Natural killer cell (primary cell): ENCODE measurements at regions not wholly inside any gene's neighbourhood (a gene's known extent, or its start where the extent isn't known, plus 50 kb on each side); places are given as distances from the start of the nearest gene placed in this dataset.

Experiments used
- ATAC-seq, 3 donors: fragments of 150-1000 bp in 2 of 3; fragments of 200-7000 bp in 1 of 3; cut with Tn5 transposase; 1 replicate in 1 of 3; 2 replicates in 2 of 3; pipeline ENCODE4 v1.10.0; 2021; ENCODE audit warnings: mild to moderate bottlenecking in 2 of 3, moderate library complexity in 2 of 3
- DNase-seq, 2 donors: peaks; one replicate each; pipeline versions ENCODE4 v3.0.0 to v3.0.0-alpha.2; 2013 to 2021; ENCODE audit warnings: mixed read lengths in 1 of 2
- H3K27ac ChIP-seq: one replicate; pipeline ENCODE4 v1.5.1; 2013; ENCODE audit warnings: mild to moderate bottlenecking, low read length
- H3K27me3 ChIP-seq: one replicate; pipeline ENCODE4 v1.6.1; 2013; ENCODE audit warnings: low read length; ENCODE audit not compliant: control insufficient read depth, insufficient read depth
- H3K36me3 ChIP-seq: one replicate; pipeline ENCODE4 v1.6.1; 2013; ENCODE audit warnings: low read length; ENCODE audit not compliant: control insufficient read depth, insufficient read depth
- H3K4me1 ChIP-seq: one replicate; pipeline ENCODE4 v1.6.1; 2013; ENCODE audit warnings: low read length; ENCODE audit not compliant: control insufficient read depth, insufficient read depth
- H3K4me3 ChIP-seq: one replicate; pipeline ENCODE4 v1.5.1; 2013; ENCODE audit warnings: low read length
- H3K9me3 ChIP-seq: one replicate; pipeline ENCODE4 v1.6.1; 2013; ENCODE audit warnings: low read length; ENCODE audit not compliant: control insufficient read depth, insufficient read depth
- H3K27ac Mint-ChIP-seq, 2 donors: one replicate each; pipeline ENCODE4 v1.8.0; 2022; ENCODE audit warnings: mild to moderate bottlenecking in 2 of 2, mixed read lengths in 2 of 2, moderate library complexity in 1 of 2
- H3K27me3 Mint-ChIP-seq, 2 donors: one replicate each; pipeline ENCODE4 v1.8.0; 2022; ENCODE audit warnings: low read depth in 2 of 2, mixed read lengths in 2 of 2
- H3K36me3 Mint-ChIP-seq: one replicate; pipeline ENCODE4 v1.8.0; 2022; ENCODE audit warnings: mixed read lengths
- H3K4me1 Mint-ChIP-seq, 2 donors: one replicate each; pipeline ENCODE4 v1.8.0; 2022; ENCODE audit warnings: mixed read lengths in 2 of 2
- H3K4me3 Mint-ChIP-seq: one replicate; pipeline ENCODE4 v1.8.0; 2022; ENCODE audit warnings: mild to moderate bottlenecking, moderate library complexity, mixed read lengths
- H3K9me3 Mint-ChIP-seq, 2 donors: one replicate each; pipeline ENCODE4 v1.8.0; 2022; ENCODE audit warnings: mixed read lengths in 2 of 2
- WGBS: methylation state at CpG from one replicate; pipeline ENCODE4 v1.1.7; 2013; ENCODE audit warnings: missing lambda C conversion rate; ENCODE audit not compliant: insufficient coverage; 5-methylcytosine and 5-hydroxymethylcytosine counted together
- intact Hi-C: fragments of 100-400 bp; cut with micrococcal nuclease; formaldehyde crosslinking; loops from one replicate; pipeline ENCODE4 v1.14.2; 2022
- TF ChIP-seq, protein P1 (sequence below): fragments of 200-600 bp; IDR thresholded peaks from one replicate; pipeline ENCODE4 v1.8.0; 2022; ENCODE audit warnings: antibody characterized with exemption

DNA sequence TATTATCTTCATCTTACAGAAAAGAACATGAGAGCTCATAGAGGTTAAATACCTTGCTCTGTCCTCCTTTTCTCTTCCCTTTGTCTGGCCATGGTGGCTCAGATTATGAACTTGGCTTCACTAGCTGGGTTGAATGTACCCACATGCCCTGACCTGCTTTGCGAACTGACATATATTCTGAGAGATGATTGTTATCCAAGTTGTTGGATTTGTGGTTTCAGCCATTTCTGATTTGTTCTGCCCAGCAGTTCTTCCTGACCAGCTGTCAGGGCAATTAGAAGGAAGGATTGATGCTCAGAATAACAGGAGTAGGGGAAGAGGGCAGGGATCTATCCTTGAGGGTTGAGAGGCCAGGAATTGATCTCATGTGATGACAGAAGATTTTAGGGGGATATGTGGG, 236.8 kb upstream of the FAM98A start:
- Histone ChIP-seq H3K9me3 (no peaks in the 10 kb centered on the region), H3K4me1 (no peaks in the 10 kb centered on the region), H3K27ac (no peak overlapping the region), H3K4me3 (no peak overlapping the region), H3K36me3 (no peaks in the 10 kb centered on the region), H3K27me3 (no peaks in the 10 kb centered on the region)
- ATAC-seq (no peak), DNase-seq (no peak)
- TF ChIP-seq, protein P1, sequence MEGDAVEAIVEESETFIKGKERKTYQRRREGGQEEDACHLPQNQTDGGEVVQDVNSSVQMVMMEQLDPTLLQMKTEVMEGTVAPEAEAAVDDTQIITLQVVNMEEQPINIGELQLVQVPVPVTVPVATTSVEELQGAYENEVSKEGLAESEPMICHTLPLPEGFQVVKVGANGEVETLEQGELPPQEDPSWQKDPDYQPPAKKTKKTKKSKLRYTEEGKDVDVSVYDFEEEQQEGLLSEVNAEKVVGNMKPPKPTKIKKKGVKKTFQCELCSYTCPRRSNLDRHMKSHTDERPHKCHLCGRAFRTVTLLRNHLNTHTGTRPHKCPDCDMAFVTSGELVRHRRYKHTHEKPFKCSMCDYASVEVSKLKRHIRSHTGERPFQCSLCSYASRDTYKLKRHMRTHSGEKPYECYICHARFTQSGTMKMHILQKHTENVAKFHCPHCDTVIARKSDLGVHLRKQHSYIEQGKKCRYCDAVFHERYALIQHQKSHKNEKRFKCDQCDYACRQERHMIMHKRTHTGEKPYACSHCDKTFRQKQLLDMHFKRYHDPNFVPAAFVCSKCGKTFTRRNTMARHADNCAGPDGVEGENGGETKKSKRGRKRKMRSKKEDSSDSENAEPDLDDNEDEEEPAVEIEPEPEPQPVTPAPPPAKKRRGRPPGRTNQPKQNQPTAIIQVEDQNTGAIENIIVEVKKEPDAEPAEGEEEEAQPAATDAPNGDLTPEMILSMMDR, result no peak
- Mint-ChIP-seq H3K4me1 (no peaks in the 10 kb centered on the region), H3K27me3 (no peaks in the 10 kb centered on the region), H3K36me3 (no peaks in the 10 kb centered on the region), H3K27ac (no peak overlapping the region), H3K4me3 (no peak overlapping the region), H3K9me3 (peaks cover 5 to 8% of the 10 kb centered on the region in 2 donors)
- 100% methylated on average over 1 of the region's 1 CpG for WGBS
- intact Hi-C loops, result no loop called here

DNA sequence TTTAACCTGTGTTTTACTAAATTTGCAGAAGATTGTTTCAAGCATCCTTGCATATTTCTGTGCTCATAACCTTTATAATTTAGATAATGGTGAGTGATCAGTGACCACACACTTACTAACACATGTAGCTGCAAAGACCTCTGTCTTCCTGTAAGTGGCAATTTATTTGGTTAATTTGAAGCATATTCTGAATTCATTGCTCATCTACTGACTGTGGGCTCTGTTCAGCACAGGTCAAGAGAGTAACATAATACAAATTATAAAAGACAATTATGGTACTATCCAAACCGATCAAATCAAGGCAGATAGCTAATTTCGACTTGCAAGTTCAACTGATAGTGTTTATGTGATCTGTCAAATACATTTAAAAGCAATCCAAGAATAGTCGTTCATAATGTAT, 223.9 kb upstream of the FAM98A start:
- no peak overlapping the region for H3K4me3 ChIP-seq
- H3K36me3 ChIP-seq, result no peaks in the 10 kb centered on the region
- H3K27me3 ChIP-seq, result no peaks in the 10 kb centered on the region
- H3K4me1 ChIP-seq, result no peaks in the 10 kb centered on the region
- H3K27ac ChIP-seq, result no peak overlapping the region
- WGBS, result 81% methylated on average over 2 of the region's 3 CpGs
- Mint-ChIP-seq H3K4me1 (no peaks in the 10 kb centered on the region), H3K4me3 (no peak overlapping the region), H3K27ac (no peak overlapping the region), H3K36me3 (no peaks in the 10 kb centered on the region), H3K9me3 (peaks cover 10 to 15% of the 10 kb centered on the region in 2 donors), H3K27me3 (no peaks in the 10 kb centered on the region)
- H3K9me3 ChIP-seq, result no peaks in the 10 kb centered on the region
- no peak for DNase-seq
- ATAC-seq, result no peak
- intact Hi-C loops, result no loop called here
- TF ChIP-seq, protein P1, result no peak

DNA sequence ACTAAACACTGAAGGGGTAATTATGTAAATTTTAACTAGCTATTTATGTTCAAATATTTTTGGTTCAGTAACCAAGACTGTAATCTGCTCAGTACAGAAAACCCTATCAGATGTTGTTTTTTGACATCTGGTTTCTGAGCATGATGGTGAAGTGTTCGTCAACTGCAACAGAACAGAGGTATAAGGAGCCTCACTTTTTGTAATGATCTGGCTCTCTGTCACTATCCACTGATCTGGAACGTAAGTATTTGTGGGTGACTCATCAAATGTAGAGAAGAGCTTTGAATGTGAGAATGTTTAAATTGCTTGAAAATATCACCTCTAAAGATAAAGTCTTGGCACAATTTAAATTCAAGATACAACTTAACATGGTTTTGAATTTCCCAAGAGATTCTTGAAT, 213.6 kb upstream of the FAM98A start:
- intact Hi-C loops, result no loop called here
- no peaks in the 10 kb centered on the region for H3K27me3 Mint-ChIP-seq
- H3K4me1 Mint-ChIP-seq, result no peaks in the 10 kb centered on the region
- Histone ChIP-seq H3K36me3 (no peaks in the 10 kb centered on the region), H3K9me3 (no peaks in the 10 kb centered on the region), H3K27ac (no peak overlapping the region), H3K27me3 (no peaks in the 10 kb centered on the region), H3K4me1 (no peaks in the 10 kb centered on the region), H3K4me3 (no peak overlapping the region)
- TF ChIP-seq, protein P1, result no peak
- H3K36me3 Mint-ChIP-seq, result no peaks in the 10 kb centered on the region
- H3K9me3 Mint-ChIP-seq, result peaks cover 0 to 2% of the 10 kb centered on the region in 2 donors
- no peak overlapping the region for H3K27ac Mint-ChIP-seq
- ATAC-seq, result no peak
- no peak for DNase-seq
- 74% methylated on average over 2 of the region's 2 CpGs for WGBS
- H3K4me3 Mint-ChIP-seq, result no peak overlapping the region

DNA sequence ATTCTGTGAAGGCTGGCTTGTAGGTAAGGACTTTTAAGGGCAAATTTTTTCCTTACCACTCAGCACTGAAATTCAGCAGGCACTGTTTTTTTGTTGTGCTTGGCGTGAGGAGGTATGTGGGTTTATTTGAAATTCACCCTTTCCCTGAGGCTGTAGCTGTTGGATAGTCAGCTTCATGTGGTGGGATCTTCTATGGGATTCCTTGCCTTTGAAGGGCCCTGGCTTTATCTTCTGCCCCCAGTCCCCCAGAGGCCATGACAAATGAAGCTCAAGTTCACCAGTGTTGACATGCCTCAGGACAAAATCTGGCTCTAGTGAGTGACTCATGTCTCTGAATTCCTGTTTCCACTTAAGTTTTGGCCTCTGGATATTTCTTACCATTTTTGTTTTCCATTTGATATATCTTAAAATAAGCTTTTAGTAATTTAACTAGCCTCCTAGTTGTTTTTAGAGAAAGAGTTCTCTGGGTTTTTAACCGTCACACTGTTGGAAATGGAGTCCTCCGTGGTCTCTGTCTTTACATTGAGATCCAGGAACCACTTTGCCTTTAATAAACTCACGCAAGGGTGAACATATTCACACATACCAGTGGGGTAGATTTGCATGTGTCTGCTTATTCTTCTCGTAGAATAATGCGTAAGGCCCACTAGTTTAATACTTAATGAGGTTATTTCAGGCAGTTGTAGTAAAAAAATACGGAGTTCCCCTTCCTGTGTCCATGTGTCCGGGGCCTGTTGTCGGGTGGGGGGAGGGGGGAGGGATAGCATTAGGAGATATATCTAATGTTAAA, 211.1 kb upstream of the FAM98A start:
- H3K9me3 ChIP-seq, result no peaks in the 10 kb centered on the region
- DNase-seq, result no peak
- TF ChIP-seq, protein P1, result no peak
- H3K27me3 ChIP-seq, result no peaks in the 10 kb centered on the region
- ATAC-seq, result no peak
- H3K36me3 ChIP-seq, result no peaks in the 10 kb centered on the region
- no peak overlapping the region for H3K27ac ChIP-seq
- H3K4me3 ChIP-seq, result no peak overlapping the region
- 88% methylated on average over 9 of the region's 9 CpGs for WGBS
- no peaks in the 10 kb centered on the region for H3K4me1 ChIP-seq
- Mint-ChIP-seq H3K27ac (no peak overlapping the region), H3K36me3 (no peaks in the 10 kb centered on the region), H3K9me3 (no peaks in the 10 kb centered on the region), H3K27me3 (no peaks in the 10 kb centered on the region), H3K4me3 (no peak overlapping the region), H3K4me1 (no peaks in the 10 kb centered on the region)
- intact Hi-C loops, result no loop called here
